Smooth muscle cell (in vitro differentiated cells): ENCODE measurements at regions not wholly inside any gene's neighbourhood (a gene's known extent, or its start where the extent isn't known, plus 50 kb on each side); places are given as distances from the start of the nearest gene placed in this dataset.

Source experiments
- DNase-seq: peaks from one replicate; lab custom pipeline; 2025; ENCODE audit not compliant: unreplicated experiment; lab: John Stamatoyannopoulos, UW
- H2AFZ ChIP-seq: fragments of 200-600 bp; sonication (generic); 2 replicates; pipeline ENCODE4 v1.6.0; 2016; ENCODE audit warnings: antibody characterized with exemption, low read depth, mild to moderate bottlenecking
- H3F3A ChIP-seq: fragments of 200-600 bp; sonication (generic); 2 replicates; pipeline ENCODE4 v1.6.0; 2017; ENCODE audit warnings: antibody characterized with exemption, low read depth
- H3K27ac ChIP-seq: fragments of 200-600 bp; sonication (generic); 2 replicates; pipeline ENCODE4 v1.5.1; 2016; ENCODE audit warnings: low read depth, mild to moderate bottlenecking
- H3K27me3 ChIP-seq: fragments of 200-600 bp; sonication (generic); 2 replicates; pipeline ENCODE4 v1.6.1; 2016; ENCODE audit warnings: low read depth, mild to moderate bottlenecking
- H3K36me3 ChIP-seq: fragments of 200-600 bp; sonication (generic); 2 replicates; pipeline ENCODE4 v1.5.1; 2016; ENCODE audit warnings: low read depth
- H3K4me1 ChIP-seq: fragments of 200-600 bp; sonication (generic); 2 replicates; pipeline ENCODE4 v1.5.1; 2016; ENCODE audit warnings: low read depth
- H3K4me2 ChIP-seq: fragments of 200-600 bp; sonication (generic); 2 replicates; pipeline ENCODE4 v1.6.0; 2016; ENCODE audit warnings: mild to moderate bottlenecking
- H3K4me3 ChIP-seq: fragments of 200-600 bp; sonication (generic); 2 replicates; pipeline ENCODE4 v1.5.1; 2016; ENCODE audit warnings: mild to moderate bottlenecking
- H3K79me2 ChIP-seq: fragments of 200-600 bp; sonication (generic); 2 replicates; pipeline ENCODE4 v1.6.0; 2016; ENCODE audit warnings: low read depth, mild to moderate bottlenecking
- H3K9ac ChIP-seq: fragments of 200-600 bp; sonication (generic); 2 replicates; pipeline ENCODE4 v1.6.0; 2016; ENCODE audit warnings: low read depth
- H3K9me3 ChIP-seq: fragments of 200-600 bp; sonication (generic); replicated peaks from 2 replicates; pipeline ENCODE4 v1.5.1; 2016; ENCODE audit warnings: low read depth
- H4K20me1 ChIP-seq: fragments of 200-600 bp; sonication (generic); 2 replicates; pipeline ENCODE4 v1.6.0; 2016; ENCODE audit warnings: low read depth
- WGBS: methylation state at CpG from one replicate; pipeline ENCODE4 v1.1.7; 2016; ENCODE audit warnings: low lambda C conversion rate; 5-methylcytosine and 5-hydroxymethylcytosine counted together
- TF ChIP-seq, protein P1 (sequence below): fragments of 200-600 bp; sonication (generic); IDR thresholded peaks from 2 replicates; pipeline ENCODE4 v1.5.1; 2017; ENCODE audit warnings: borderline replicate concordance, mild to moderate bottlenecking, antibody characterized with exemption; ENCODE audit not compliant: insufficient read depth, poor library complexity, severe bottlenecking

DNA sequence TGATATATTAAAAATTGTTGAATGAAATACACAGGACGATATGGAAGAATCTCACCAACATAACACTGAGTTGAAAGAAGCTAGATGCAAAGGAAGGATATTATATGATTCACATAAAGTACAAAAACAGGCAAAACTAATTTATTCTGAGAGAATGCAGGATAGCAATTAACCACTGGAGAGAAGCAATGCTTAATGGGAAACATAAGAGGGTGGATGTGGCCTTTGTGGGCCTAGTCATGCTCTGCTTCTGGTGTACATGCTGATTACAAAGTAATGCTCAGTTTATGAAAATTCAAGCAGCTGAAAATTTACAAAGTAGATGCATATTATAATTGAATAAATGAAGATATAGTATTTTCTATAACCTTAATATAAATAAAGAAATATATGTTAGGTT lies 326.4 kb upstream of the ADAMTS5 start:
- H2AFZ ChIP-seq = no peak overlapping the region

DNA sequence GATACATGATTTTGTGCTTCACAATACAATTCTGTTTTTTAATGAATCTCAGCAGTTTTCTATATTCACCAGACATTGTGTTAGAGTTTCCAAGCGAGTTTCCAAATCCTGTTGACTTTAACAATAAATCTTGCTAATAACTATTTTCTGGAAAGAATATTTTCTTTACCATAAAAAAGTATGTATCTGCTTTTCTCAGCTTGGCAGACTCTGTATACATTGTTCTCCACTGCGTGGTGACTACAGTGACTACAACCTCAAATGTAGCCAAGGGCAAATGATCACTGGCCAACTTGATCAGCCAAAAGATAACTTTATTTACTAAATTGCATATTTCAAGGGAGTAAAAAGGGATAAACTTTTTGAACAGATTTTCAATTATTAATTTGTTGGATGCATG lies 325.9 kb upstream of the ADAMTS5 start:
- no peak overlapping the region for H2AFZ ChIP-seq

More for the DNA sequence above, 326.4 kb upstream of the ADAMTS5 start:
- no peak overlapping the region for H3K9ac ChIP-seq
- TF ChIP-seq, protein P1, sequence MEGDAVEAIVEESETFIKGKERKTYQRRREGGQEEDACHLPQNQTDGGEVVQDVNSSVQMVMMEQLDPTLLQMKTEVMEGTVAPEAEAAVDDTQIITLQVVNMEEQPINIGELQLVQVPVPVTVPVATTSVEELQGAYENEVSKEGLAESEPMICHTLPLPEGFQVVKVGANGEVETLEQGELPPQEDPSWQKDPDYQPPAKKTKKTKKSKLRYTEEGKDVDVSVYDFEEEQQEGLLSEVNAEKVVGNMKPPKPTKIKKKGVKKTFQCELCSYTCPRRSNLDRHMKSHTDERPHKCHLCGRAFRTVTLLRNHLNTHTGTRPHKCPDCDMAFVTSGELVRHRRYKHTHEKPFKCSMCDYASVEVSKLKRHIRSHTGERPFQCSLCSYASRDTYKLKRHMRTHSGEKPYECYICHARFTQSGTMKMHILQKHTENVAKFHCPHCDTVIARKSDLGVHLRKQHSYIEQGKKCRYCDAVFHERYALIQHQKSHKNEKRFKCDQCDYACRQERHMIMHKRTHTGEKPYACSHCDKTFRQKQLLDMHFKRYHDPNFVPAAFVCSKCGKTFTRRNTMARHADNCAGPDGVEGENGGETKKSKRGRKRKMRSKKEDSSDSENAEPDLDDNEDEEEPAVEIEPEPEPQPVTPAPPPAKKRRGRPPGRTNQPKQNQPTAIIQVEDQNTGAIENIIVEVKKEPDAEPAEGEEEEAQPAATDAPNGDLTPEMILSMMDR = no peak
- no peak overlapping the region for H3K27ac ChIP-seq
- 89% methylated on average over 1 of the region's 1 CpG for WGBS
- no peaks in the 10 kb centered on the region for H3K27me3 ChIP-seq
- no peaks in the 10 kb centered on the region for H3K9me3 ChIP-seq
- H3K4me2 ChIP-seq = no peak overlapping the region
- H4K20me1 ChIP-seq = no peaks in the 10 kb centered on the region
- no peak overlapping the region for H3K4me3 ChIP-seq
- H3F3A ChIP-seq = no peaks in the 10 kb centered on the region
- H3K4me1 ChIP-seq = no peaks in the 10 kb centered on the region
- no peaks in the 10 kb centered on the region for H3K79me2 ChIP-seq
- no peak for DNase-seq
- no peaks in the 10 kb centered on the region for H3K36me3 ChIP-seq

DNA sequence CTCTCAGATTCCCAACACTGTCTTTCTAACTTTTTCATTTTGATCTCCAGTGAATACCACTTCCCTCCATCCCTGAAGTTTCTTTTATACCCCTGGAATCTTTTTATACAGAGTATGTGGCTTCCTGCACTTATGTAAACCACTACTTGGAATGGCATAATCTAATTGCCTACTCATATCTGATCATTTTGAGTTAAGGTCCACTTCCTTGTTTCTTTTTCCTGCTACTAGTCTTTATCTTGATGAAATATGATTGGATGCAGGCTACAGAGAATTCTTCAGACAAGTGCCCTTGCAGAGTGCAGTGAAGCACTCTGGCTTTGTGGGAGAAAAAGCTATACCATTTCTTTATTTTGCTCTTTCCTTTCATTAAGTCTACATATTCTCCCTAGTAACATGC lies 325.3 kb upstream of the ADAMTS5 start:
- H3K9me3 ChIP-seq = no peaks in the 10 kb centered on the region
- DNase-seq = no peak
- no peaks in the 10 kb centered on the region for H3K4me1 ChIP-seq
- H2AFZ ChIP-seq = no peak overlapping the region
- H3K27ac ChIP-seq = no peak overlapping the region
- TF ChIP-seq, protein P1 = no peak
- H3F3A ChIP-seq = no peaks in the 10 kb centered on the region
- H3K27me3 ChIP-seq = no peaks in the 10 kb centered on the region
- no peak overlapping the region for H3K4me3 ChIP-seq
- no peaks in the 10 kb centered on the region for H3K79me2 ChIP-seq
- H3K4me2 ChIP-seq = no peak overlapping the region
- no peaks in the 10 kb centered on the region for H4K20me1 ChIP-seq
- no peak overlapping the region for H3K9ac ChIP-seq
- H3K36me3 ChIP-seq = no peaks in the 10 kb centered on the region

More for the DNA sequence above, 325.9 kb upstream of the ADAMTS5 start:
- Histone ChIP-seq H3K4me1 (no peaks in the 10 kb centered on the region), H4K20me1 (no peaks in the 10 kb centered on the region), H3K4me2 (no peak overlapping the region), H3K9ac (no peak overlapping the region), H3K27ac (no peak overlapping the region), H3K9me3 (no peaks in the 10 kb centered on the region), H3K4me3 (no peak overlapping the region), H3K36me3 (no peaks in the 10 kb centered on the region), H3K79me2 (no peaks in the 10 kb centered on the region), H3F3A (no peaks in the 10 kb centered on the region), H3K27me3 (no peaks in the 10 kb centered on the region)
- WGBS = 88% methylated on average over 2 of the region's 2 CpGs
- TF ChIP-seq, protein P1 = no peak
- no peak for DNase-seq

DNA sequence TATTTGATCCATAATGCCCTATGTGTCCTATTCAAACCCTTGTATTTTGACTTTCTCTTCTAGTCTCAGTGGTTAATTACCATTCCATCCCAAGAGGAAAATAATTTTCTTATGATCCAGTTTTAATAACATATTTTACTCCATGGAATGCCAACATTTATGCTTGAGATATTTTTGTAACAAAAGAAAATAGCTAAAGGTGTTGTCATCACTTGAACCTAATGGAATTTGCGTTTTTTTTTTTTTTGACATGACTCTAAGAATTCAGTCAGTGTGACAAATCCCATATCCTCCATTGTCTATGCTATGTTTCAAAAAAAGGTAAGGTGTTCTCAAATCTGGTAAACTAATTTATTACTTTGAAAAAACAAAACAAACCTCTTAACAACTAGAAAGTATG lies 324.1 kb upstream of the ADAMTS5 start:
- no peak overlapping the region for H3K9ac ChIP-seq
- no peaks in the 10 kb centered on the region for H4K20me1 ChIP-seq
- H3K36me3 ChIP-seq = no peaks in the 10 kb centered on the region
- no peak for DNase-seq
- H3K27me3 ChIP-seq = no peaks in the 10 kb centered on the region
- no peaks in the 10 kb centered on the region for H3K9me3 ChIP-seq
- H3K27ac ChIP-seq = no peak overlapping the region
- TF ChIP-seq, protein P1 = no peak
- WGBS = 94% methylated on average over 1 of the region's 1 CpG
- H2AFZ ChIP-seq = peak overlapping the region; percentile 51
- H3K79me2 ChIP-seq = no peaks in the 10 kb centered on the region
- H3K4me2 ChIP-seq = no peak overlapping the region
- no peak overlapping the region for H3K4me3 ChIP-seq
- H3K4me1 ChIP-seq = no peaks in the 10 kb centered on the region
- H3F3A ChIP-seq = no peaks in the 10 kb centered on the region
